GM12878 (cell line): ENCODE measurements at regions not wholly inside any gene's neighbourhood (a gene's known extent, or its start where the extent isn't known, plus 50 kb on each side); places are given as distances from the start of the nearest gene placed in this dataset.

Experiments used
- ATAC-seq: fragments of 200-7000 bp; cut with Tn5 transposase; 3 replicates; pipeline ENCODE4 v1.9.1; 2020; ENCODE audit warnings: mild to moderate bottlenecking, moderate library complexity
- BruUV-seq: library from RNA; stranded (reverse); fragments of 400-500 nt; replicated peaks from 2 replicates; lab custom pipeline; 2021; lab: Mats Ljungman, UMichigan
- CTCF ChIA-PET: fragments of 300-600 bp; sonication (Branson Sonifier 250); formaldehyde crosslinking; extraction: SDS; loops from one replicate; lab custom pipeline; 2021; ENCODE audit warnings: inconsistent platforms; lab: Yijun Ruan, JAX
- POLR2A ChIA-PET: fragments of 350-600 bp; formaldehyde crosslinking; extraction: SDS; loops from one replicate; lab custom pipeline; 2021; ENCODE audit warnings: inconsistent platforms; lab: Charles Lee
- RAD21 ChIA-PET: fragments of 300-600 bp; sonication (Branson Sonifier 250); formaldehyde crosslinking; loops from one replicate; lab custom pipeline; 2023; ENCODE audit warnings: antibody characterized with exemption; ENCODE audit not compliant: unreplicated experiment; lab: Charles Lee
- SMC1A ChIA-PET: fragments of 300-600 bp; sonication (Branson Sonifier 250); formaldehyde crosslinking; loops from one replicate; lab custom pipeline; 2023; ENCODE audit not compliant: unreplicated experiment, uncharacterized antibody; lab: Charles Lee
- DNase-seq: peaks from one replicate; pipeline ENCODE4 v3.0.0-alpha.2; 2011; ENCODE audit warnings: low read depth, low spot score
- FAIRE-seq: peaks from 3 replicates; lab custom pipeline; 2011; peaks lifted over from hg19 to GRCh38; lab: Jason Lieb, UNC
- H2AFZ ChIP-seq: 2 replicates; pipeline ENCODE4 v1.6.0; 2011; ENCODE audit warnings: low read depth, low read length, control low read depth; ENCODE audit not compliant: control insufficient read depth
- H3K27ac ChIP-seq: 2 replicates; pipeline ENCODE4 v1.5.1; 2011; ENCODE audit warnings: control low read depth; ENCODE audit not compliant: control insufficient read depth, insufficient read depth
- H3K27me3 ChIP-seq, 2 experiments: replicated peaks in 1 of 2; 2 replicates each; pipeline versions ENCODE4 v1.6.0 to v1.6.1; 2011; ENCODE audit warnings: low read length in 1 of 2; ENCODE audit not compliant: control insufficient read depth in 2 of 2, insufficient read depth in 2 of 2
- H3K36me3 ChIP-seq, 2 experiments: 2 replicates each; pipeline ENCODE4 v1.5.1; 2011; ENCODE audit warnings: low read length in 1 of 2; ENCODE audit not compliant: control insufficient read depth in 2 of 2, insufficient read depth in 2 of 2
- H3K4me1 ChIP-seq: 2 replicates; pipeline ENCODE4 v1.6.1; 2011; ENCODE audit warnings: mild to moderate bottlenecking, low read length, moderate library complexity, mixed read lengths; ENCODE audit not compliant: control insufficient read depth, insufficient read depth
- H3K4me2 ChIP-seq: 2 replicates; pipeline ENCODE4 v1.6.0; 2011; ENCODE audit warnings: control low read depth; ENCODE audit not compliant: control insufficient read depth, insufficient read depth
- H3K4me3 ChIP-seq: fragments of 200-600 bp; sonication (generic); 2 replicates; pipeline ENCODE4 v1.5.1; 2016
- H3K79me2 ChIP-seq: 2 replicates; pipeline ENCODE4 v1.6.0; 2011; ENCODE audit warnings: low read length; ENCODE audit not compliant: control insufficient read depth, insufficient read depth
- H3K9ac ChIP-seq: 2 replicates; pipeline ENCODE4 v1.8.0; 2011; ENCODE audit warnings: low read length, control low read depth, mixed read lengths; ENCODE audit not compliant: control insufficient read depth, insufficient read depth
- H3K9me3 ChIP-seq: replicated peaks from 3 replicates; pipeline ENCODE4 v1.5.1; 2011; ENCODE audit warnings: mild to moderate bottlenecking, low read length; ENCODE audit not compliant: control insufficient read depth, insufficient read depth
- H4K20me1 ChIP-seq: 2 replicates; pipeline ENCODE4 v1.6.0; 2011; ENCODE audit not compliant: control insufficient read depth, insufficient read depth
- EP300 ChIP-seq, 2 experiments: fragments of 150-350 bp in 1 of 2; IDR thresholded peaks; 2 replicates each; pipeline ENCODE4 v1.6.1; 2011 to 2012; ENCODE audit warnings: low read depth in 2 of 2, low read length in 2 of 2, borderline replicate concordance in 1 of 2, improper control_type of control experiment in 1 of 2, inconsistent platforms in 1 of 2; ENCODE audit not compliant: control insufficient read depth in 1 of 2
- NFYA ChIP-seq: IDR thresholded peaks from 2 replicates; pipeline ENCODE4 v1.6.1; 2011; ENCODE audit warnings: low read depth, mild to moderate bottlenecking, low read length, improper control_type of control experiment, borderline replicate concordance
- PAX5 ChIP-seq: IDR thresholded peaks from 2 replicates; pipeline ENCODE4 v1.6.1; 2011; ENCODE audit warnings: low read depth, low read length, borderline replicate concordance
- POLR2A ChIP-seq: IDR thresholded peaks from 2 replicates; pipeline ENCODE4 v1.6.1; 2011; ENCODE audit warnings: low read depth, mild to moderate bottlenecking, low read length
- ZNF274 ChIP-seq: IDR thresholded peaks from one replicate; pipeline ENCODE4 v1.8.0; 2011; ENCODE audit not compliant: insufficient read length, insufficient read depth
- ZNF622 ChIP-seq: fragments of 450-650 bp; IDR thresholded peaks from 2 replicates; pipeline ENCODE4 v1.6.1; 2017; ENCODE audit warnings: mild to moderate bottlenecking, inconsistent platforms
- ZSCAN29 ChIP-seq: fragments of 450-650 bp; IDR thresholded peaks from 2 replicates; pipeline ENCODE4 v1.6.1; 2017; ENCODE audit warnings: mild to moderate bottlenecking, moderate library complexity
- WGBS: methylation state at CpG from one replicate; pipeline ENCODE4 v1.1.6; 2016; ENCODE audit warnings: low lambda C conversion rate; ENCODE audit not compliant: insufficient replicate concordance, insufficient coverage; ENCODE audit errors: missing lambda C conversion rate; 5-methylcytosine and 5-hydroxymethylcytosine counted together
- in situ Hi-C: fragments of 300-500 bp; cut with MboI; formaldehyde crosslinking; loops from 9 replicates; pipeline ENCODE4 v1.14.3; 2018; ENCODE audit warnings: mixed read lengths
- intact Hi-C: fragments of 100-400 bp; cut with micrococcal nuclease; formaldehyde crosslinking; loops from one replicate; pipeline ENCODE4 v1.14.2; 2022; ENCODE audit not compliant: unreplicated experiment
- TF ChIP-seq, protein P1 (sequence below): IDR thresholded peaks from 2 replicates; pipeline ENCODE4 v1.6.1; 2012; ENCODE audit warnings: low read depth, low read length, improper control_type of control experiment
- TF ChIP-seq, protein P2 (sequence below): fragments of 450-650 bp; IDR thresholded peaks from 2 replicates; pipeline ENCODE4 v1.6.1; 2018; ENCODE audit warnings: mild to moderate bottlenecking, low read depth, moderate library complexity; ENCODE audit not compliant: partially characterized antibody

DNA sequence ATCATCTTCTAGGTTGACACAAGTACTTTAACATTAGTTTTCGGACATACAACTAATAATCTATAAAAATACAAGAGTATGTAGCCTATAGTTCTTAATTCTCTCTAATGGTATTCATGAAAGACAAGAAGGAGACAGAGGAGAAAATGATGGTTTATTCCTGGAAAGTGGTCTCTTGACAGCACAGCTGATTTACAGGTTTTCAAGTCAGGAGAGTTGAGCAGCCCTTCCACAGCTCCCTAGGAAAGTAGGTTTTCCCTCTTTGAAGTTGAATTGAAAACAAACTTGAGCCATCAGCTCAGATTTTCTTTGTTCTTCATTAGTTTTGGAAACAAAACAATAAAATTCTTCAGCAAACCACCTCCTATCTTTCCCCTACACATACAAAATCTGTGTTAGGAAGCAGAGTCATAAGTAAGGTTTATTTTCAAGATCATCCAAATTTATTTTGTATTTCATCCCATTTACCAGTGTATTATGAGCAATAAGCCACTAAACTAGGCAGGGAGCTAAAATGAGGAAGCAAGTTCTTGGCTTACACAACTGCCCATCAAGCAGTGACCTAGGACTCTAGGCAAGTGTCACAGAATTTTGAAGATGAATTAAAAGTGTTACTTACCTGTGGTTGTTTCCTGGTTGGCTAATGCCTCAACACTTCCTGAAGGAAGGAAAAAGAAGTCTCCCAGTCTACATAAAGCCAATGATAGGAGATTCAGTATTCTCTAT, 357.0 kb downstream of the BCAT1 start:
- Histone ChIP-seq H3K27me3 (no peaks in the 10 kb centered on the region; a peak in 1 of 4 replicates), H3K9ac (no peak overlapping the region), H3K36me3 (no peaks in the 10 kb centered on the region), H3K4me3 (no peak overlapping the region), H3K79me2 (no peaks in the 10 kb centered on the region), H4K20me1 (no peaks in the 10 kb centered on the region), H3K4me2 (no peak overlapping the region), H3K4me1 (no peaks in the 10 kb centered on the region), H3K9me3 (no peaks in the 10 kb centered on the region), H2AFZ (no peak overlapping the region), H3K27ac (no peak overlapping the region)
- ChIA-PET POLR2A (no interaction called here), SMC1A (no interaction called here), RAD21 (interaction anchor here (0.9 kb wide), 1 partner anchor 538 kb away, joined by 3 read pairs; no protein-coding TSS in a partner anchor), CTCF (no interaction called here)
- ATAC-seq = no peak
- intact Hi-C loops (no loop called here), in situ Hi-C loops (no loop called here)
- FAIRE-seq = no peak
- TF ChIP-seq POLR2A (no peak), ZNF274 (no peak), PAX5 (no peak), ZNF622 (no peak), EP300 (IDR thresholded peaks at IDR 0.05; ENCODE audit: borderline replicate concordance in 1 of 2, control insufficient read depth in 1 of 2, low read depth in 2 of 2, low read length in 2 of 2) (no peak), NFYA (no peak), ZSCAN29 (no peak)
- TF ChIP-seq, protein P1, sequence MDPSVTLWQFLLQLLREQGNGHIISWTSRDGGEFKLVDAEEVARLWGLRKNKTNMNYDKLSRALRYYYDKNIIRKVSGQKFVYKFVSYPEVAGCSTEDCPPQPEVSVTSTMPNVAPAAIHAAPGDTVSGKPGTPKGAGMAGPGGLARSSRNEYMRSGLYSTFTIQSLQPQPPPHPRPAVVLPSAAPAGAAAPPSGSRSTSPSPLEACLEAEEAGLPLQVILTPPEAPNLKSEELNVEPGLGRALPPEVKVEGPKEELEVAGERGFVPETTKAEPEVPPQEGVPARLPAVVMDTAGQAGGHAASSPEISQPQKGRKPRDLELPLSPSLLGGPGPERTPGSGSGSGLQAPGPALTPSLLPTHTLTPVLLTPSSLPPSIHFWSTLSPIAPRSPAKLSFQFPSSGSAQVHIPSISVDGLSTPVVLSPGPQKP = no peak
- TF ChIP-seq, protein P2, sequence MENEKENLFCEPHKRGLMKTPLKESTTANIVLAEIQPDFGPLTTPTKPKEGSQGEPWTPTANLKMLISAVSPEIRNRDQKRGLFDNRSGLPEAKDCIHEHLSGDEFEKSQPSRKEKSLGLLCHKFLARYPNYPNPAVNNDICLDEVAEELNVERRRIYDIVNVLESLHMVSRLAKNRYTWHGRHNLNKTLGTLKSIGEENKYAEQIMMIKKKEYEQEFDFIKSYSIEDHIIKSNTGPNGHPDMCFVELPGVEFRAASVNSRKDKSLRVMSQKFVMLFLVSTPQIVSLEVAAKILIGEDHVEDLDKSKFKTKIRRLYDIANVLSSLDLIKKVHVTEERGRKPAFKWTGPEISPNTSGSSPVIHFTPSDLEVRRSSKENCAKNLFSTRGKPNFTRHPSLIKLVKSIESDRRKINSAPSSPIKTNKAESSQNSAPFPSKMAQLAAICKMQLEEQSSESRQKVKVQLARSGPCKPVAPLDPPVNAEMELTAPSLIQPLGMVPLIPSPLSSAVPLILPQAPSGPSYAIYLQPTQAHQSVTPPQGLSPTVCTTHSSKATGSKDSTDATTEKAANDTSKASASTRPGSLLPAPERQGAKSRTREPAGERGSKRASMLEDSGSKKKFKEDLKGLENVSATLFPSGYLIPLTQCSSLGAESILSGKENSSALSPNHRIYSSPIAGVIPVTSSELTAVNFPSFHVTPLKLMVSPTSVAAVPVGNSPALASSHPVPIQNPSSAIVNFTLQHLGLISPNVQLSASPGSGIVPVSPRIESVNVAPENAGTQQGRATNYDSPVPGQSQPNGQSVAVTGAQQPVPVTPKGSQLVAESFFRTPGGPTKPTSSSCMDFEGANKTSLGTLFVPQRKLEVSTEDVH = no peak
- DNase-seq = no peak
- BruUV-seq = no TSS peak
- 11% methylated on average over 1 of the region's 1 CpG for WGBS
